ENCODE measurements at regions not wholly inside any gene's neighbourhood (a gene's known extent, or its start where the extent isn't known, plus 50 kb on each side); places are given as distances from the start of the nearest gene placed in this dataset.

GRCh38 chr3:184491011-184491576 lies 70.5 kb upstream of the EPHB3 start:
- Mint-ChIP-seq H3K9me3 (ENCODE audit: low read depth) (peaks cover under 1% of the 10 kb centered on the region), H3K27me3 (ENCODE audit: low read depth) (peaks cover 64% of the 10 kb centered on the region)

GRCh38 chr3:184491867-184492615 lies 69.5 kb upstream of the EPHB3 start:
- DNase-seq (ENCODE audit: low spot score): no peak
- Mint-ChIP-seq H3K27ac (ENCODE audit: unreplicated experiment) (no peak overlapping the region), H3K4me3 (ENCODE audit: unreplicated experiment) (no peak overlapping the region), H3K4me1 (ENCODE audit: low read depth) (no peaks in the 10 kb centered on the region), H3K36me3 (ENCODE audit: low read depth) (peaks cover 3% of the 10 kb centered on the region), H3K27me3 (ENCODE audit: low read depth) (peaks cover 67% of the 10 kb centered on the region), H3K9me3 (ENCODE audit: low read depth) (peaks cover 4% of the 10 kb centered on the region)
- no peak for TF ChIP-seq CTCF (IDR thresholded peaks at IDR 0.05)

More at GRCh38 chr3:184491011-184491576, 70.5 kb upstream of the EPHB3 start:
- no peak for TF ChIP-seq CTCF (IDR thresholded peaks at IDR 0.05)
- Mint-ChIP-seq H3K27ac (ENCODE audit: unreplicated experiment) (no peak overlapping the region), H3K4me1 (ENCODE audit: low read depth) (no peaks in the 10 kb centered on the region), H3K4me3 (ENCODE audit: unreplicated experiment) (no peak overlapping the region), H3K36me3 (ENCODE audit: low read depth) (peaks cover 3% of the 10 kb centered on the region)
- DNase-seq (ENCODE audit: low spot score): no peak

GRCh38 chr3:184496933-184497332 lies 64.7 kb upstream of the EPHB3 start:
- peaks cover 4% of the 10 kb centered on the region for H3K36me3 Mint-ChIP-seq (ENCODE audit: low read depth)
- no peak for DNase-seq (ENCODE audit: low spot score)

GRCh38 chr3:184497804-184498203 lies 63.8 kb upstream of the EPHB3 start:
- peaks cover 8% of the 10 kb centered on the region for H3K36me3 Mint-ChIP-seq (ENCODE audit: low read depth)
- H3K27ac Mint-ChIP-seq (ENCODE audit: unreplicated experiment): no peak overlapping the region
- DNase-seq (ENCODE audit: low spot score): no peak
- H3K4me1 Mint-ChIP-seq (ENCODE audit: low read depth): no peaks in the 10 kb centered on the region
- H3K4me3 Mint-ChIP-seq (ENCODE audit: unreplicated experiment): no peak overlapping the region
- peaks cover 8% of the 10 kb centered on the region for H3K9me3 Mint-ChIP-seq (ENCODE audit: low read depth)
- TF ChIP-seq CTCF (IDR thresholded peaks at IDR 0.05): no peak
- H3K27me3 Mint-ChIP-seq (ENCODE audit: low read depth): peaks cover 61% of the 10 kb centered on the region

More at GRCh38 chr3:184496933-184497332, 64.7 kb upstream of the EPHB3 start:
- Mint-ChIP-seq H3K4me1 (ENCODE audit: low read depth) (no peaks in the 10 kb centered on the region), H3K9me3 (ENCODE audit: low read depth) (peaks cover 4% of the 10 kb centered on the region), H3K27me3 (ENCODE audit: low read depth) (peaks cover 61% of the 10 kb centered on the region), H3K27ac (ENCODE audit: unreplicated experiment) (no peak overlapping the region), H3K4me3 (ENCODE audit: unreplicated experiment) (no peak overlapping the region)
- no peak for TF ChIP-seq CTCF (IDR thresholded peaks at IDR 0.05)

GRCh38 chr3:184498986-184499606 lies 62.5 kb upstream of the EPHB3 start:
- Mint-ChIP-seq H3K4me1 (ENCODE audit: low read depth) (no peaks in the 10 kb centered on the region), H3K27ac (ENCODE audit: unreplicated experiment) (no peak overlapping the region), H3K36me3 (ENCODE audit: low read depth) (peaks cover 5% of the 10 kb centered on the region), H3K9me3 (ENCODE audit: low read depth) (peaks cover 8% of the 10 kb centered on the region), H3K4me3 (ENCODE audit: unreplicated experiment) (no peak overlapping the region), H3K27me3 (ENCODE audit: low read depth) (peaks cover 52% of the 10 kb centered on the region)
- TF ChIP-seq CTCF (IDR thresholded peaks at IDR 0.05): no peak
- DNase-seq (ENCODE audit: low spot score): no peak

Data from chondrocyte (in vitro differentiated cells).